H1 (cell line): ENCODE measurements at regions not wholly inside any gene's neighbourhood (a gene's known extent, or its start where the extent isn't known, plus 50 kb on each side); places are given as distances from the start of the nearest gene placed in this dataset.

Experiments
- CTCF ChIA-PET: fragments of 300-600 bp; sonication (Branson Sonifier 250); formaldehyde crosslinking; loops from one replicate; lab custom pipeline; 2021; ENCODE audit not compliant: partially characterized antibody; lab: Charles Lee
- POLR2A ChIA-PET: fragments of 300-600 bp; sonication (Branson Sonifier 250); formaldehyde crosslinking; loops from one replicate; lab custom pipeline; 2021; ENCODE audit warnings: inconsistent platforms; ENCODE audit not compliant: partially characterized antibody; lab: Charles Lee
- DNase-seq, 2 experiments: peaks; one replicate each; pipeline versions ENCODE4 v3.0.0 to v3.0.0-alpha.2; 2010 to 2022; ENCODE audit warnings: low spot score in 2 of 2, low read depth in 1 of 2, mixed read lengths in 1 of 2
- FAIRE-seq: peaks from 2 replicates; lab custom pipeline; 2011; peaks lifted over from hg19 to GRCh38; lab: Jason Lieb, UNC
- H2AFZ ChIP-seq: 2 replicates; pipeline ENCODE4 v1.8.1; 2012; ENCODE audit warnings: low read length, inconsistent platforms
- H2AK5ac ChIP-seq: 2 replicates; pipeline ENCODE4 v1.6.1; 2013; ENCODE audit warnings: low read depth, low read length
- H2BK120ac ChIP-seq: replicated peaks from 2 replicates; pipeline ENCODE3; 2013; ENCODE audit warnings: low read depth, low read length, inconsistent platforms
- H2BK12ac ChIP-seq: 2 replicates; pipeline ENCODE4 v1.6.1; 2013; ENCODE audit warnings: low read depth, low read length
- H2BK15ac ChIP-seq: 2 replicates; pipeline ENCODE4 v1.6.1; 2013; ENCODE audit warnings: low read length
- H2BK20ac ChIP-seq: 2 replicates; pipeline ENCODE4 v1.6.1; 2013; ENCODE audit warnings: low read length
- H2BK5ac ChIP-seq: 2 replicates; pipeline ENCODE4 v1.6.1; 2013; ENCODE audit warnings: low read depth, low read length
- H3K14ac ChIP-seq: 2 replicates; pipeline ENCODE4 v1.6.1; 2013; ENCODE audit warnings: inconsistent platforms; ENCODE audit not compliant: insufficient read length
- H3K18ac ChIP-seq: 2 replicates; pipeline ENCODE4 v1.6.1; 2013; ENCODE audit warnings: low read length; ENCODE audit errors: extremely low read depth
- H3K23ac ChIP-seq: 2 replicates; pipeline ENCODE4 v1.6.1; 2013; ENCODE audit warnings: inconsistent platforms; ENCODE audit not compliant: insufficient read length
- H3K23me2 ChIP-seq: 2 replicates; pipeline ENCODE4 v1.6.1; 2013; ENCODE audit warnings: low read depth, low read length
- H3K27ac ChIP-seq: 2 replicates; pipeline ENCODE4 v1.6.1; 2011; ENCODE audit warnings: low read depth, low read length, inconsistent platforms
- H3K27me3 ChIP-seq, 4 experiments: replicated peaks in 1 of 4; 1 replicate in 1 of 4; 2 replicates in 3 of 4; pipeline versions ENCODE4 v1.6.1 to v1.8.1; 2011 to 2013; ENCODE audit warnings: low read length in 3 of 4, mild to moderate bottlenecking in 3 of 4, inconsistent platforms in 2 of 4, mixed read lengths in 2 of 4, moderate library complexity in 1 of 4; ENCODE audit not compliant: control insufficient read depth in 3 of 4, insufficient read depth in 3 of 4; ENCODE audit errors: extremely low read depth in 1 of 4
- H3K36me3 ChIP-seq, 4 experiments: 2 replicates each; pipeline versions ENCODE4 v1.6.1 to v1.8.1; 2011 to 2013; ENCODE audit warnings: mild to moderate bottlenecking in 4 of 4, low read length in 3 of 4, moderate library complexity in 2 of 4, control low read depth in 1 of 4, inconsistent platforms in 1 of 4; ENCODE audit not compliant: insufficient read depth in 4 of 4, control insufficient read depth in 2 of 4
- H3K4ac ChIP-seq: replicated peaks from 2 replicates; pipeline ENCODE3; 2013; ENCODE audit warnings: low read length, low read depth, mixed read lengths, inconsistent platforms; ENCODE audit not compliant: insufficient read length
- H3K4me1 ChIP-seq, 4 experiments: replicated peaks in 1 of 4; 1 replicate in 1 of 4; 2 replicates in 3 of 4; pipeline versions ENCODE4 v1.6.1 to v1.8.1; 2011 to 2013; ENCODE audit warnings: low read length in 3 of 4, inconsistent platforms in 2 of 4, mixed read lengths in 1 of 4; ENCODE audit not compliant: insufficient read depth in 4 of 4, control insufficient read depth in 3 of 4
- H3K4me2 ChIP-seq, 2 experiments: 2 replicates each; pipeline versions ENCODE4 v1.6.1 to v1.8.1; 2011 to 2013; ENCODE audit warnings: low read depth in 2 of 2, low read length in 2 of 2, control low read depth in 1 of 2, inconsistent platforms in 1 of 2, mild to moderate bottlenecking in 1 of 2; ENCODE audit not compliant: insufficient read depth in 1 of 2
- H3K4me3 ChIP-seq, 4 experiments: fragments of 200-600, 300-600 bp in 1 of 4; sonication (generic), shearing (Covaris generic), sonication (Bioruptor Twin) in 1 of 4; 2 replicates each; pipeline versions ENCODE4 v1.5.1 to v1.8.1; 2011 to 2016; ENCODE audit warnings: low read length in 4 of 4, low read depth in 3 of 4, control low read depth in 2 of 4, inconsistent platforms in 2 of 4, mild to moderate bottlenecking in 2 of 4, mixed read lengths in 1 of 4, moderate library complexity in 1 of 4; ENCODE audit not compliant: insufficient read depth in 2 of 4; ENCODE audit errors: extremely low read depth in 1 of 4
- H3K56ac ChIP-seq: replicated peaks from 2 replicates; pipeline ENCODE3; 2013; ENCODE audit warnings: low read depth, mild to moderate bottlenecking, mixed read lengths, low read length, inconsistent platforms; ENCODE audit not compliant: insufficient read length
- H3K79me1 ChIP-seq: 2 replicates; pipeline ENCODE4 v1.6.1; 2013; ENCODE audit warnings: low read depth, low read length, control low read depth
- H3K79me2 ChIP-seq, 2 experiments: 2 replicates each; pipeline versions ENCODE4 v1.6.1 to v1.8.1; 2012 to 2013; ENCODE audit warnings: low read length in 2 of 2, mild to moderate bottlenecking in 2 of 2, inconsistent platforms in 1 of 2; ENCODE audit not compliant: insufficient read depth in 2 of 2, control insufficient read depth in 1 of 2
- H3K9ac ChIP-seq, 4 experiments: replicated peaks in 1 of 4; 1 replicate in 1 of 4; 2 replicates in 3 of 4; pipeline versions ENCODE4 v1.6.1 to v1.8.1; 2011 to 2013; ENCODE audit warnings: low read depth in 3 of 4, low read length in 3 of 4, control low read depth in 2 of 4, mild to moderate bottlenecking in 2 of 4, moderate library complexity in 2 of 4, inconsistent platforms in 1 of 4; ENCODE audit errors: extremely low read depth in 1 of 4
- H3K9me3 ChIP-seq, 2 experiments: 2 replicates each; pipeline versions ENCODE4 v1.6.1 to v1.8.1; 2012 to 2013; ENCODE audit warnings: mild to moderate bottlenecking in 2 of 2, moderate library complexity in 2 of 2, control low read depth in 1 of 2, inconsistent platforms in 1 of 2, low read depth in 1 of 2, low read length in 1 of 2, mixed read lengths in 1 of 2; ENCODE audit not compliant: insufficient read depth in 2 of 2
- H4K20me1 ChIP-seq, 2 experiments: replicated peaks in 1 of 2; 2 replicates each; pipeline versions ENCODE3 to v1.8.1; 2011 to 2013; ENCODE audit warnings: inconsistent platforms in 2 of 2, low read length in 2 of 2, mild to moderate bottlenecking in 1 of 2; ENCODE audit not compliant: insufficient read depth in 2 of 2, control insufficient read depth in 1 of 2
- H4K5ac ChIP-seq: 2 replicates; pipeline ENCODE4 v1.6.1; 2013; ENCODE audit warnings: low read length, low read depth, mixed read lengths, inconsistent platforms; ENCODE audit not compliant: insufficient read length
- H4K8ac ChIP-seq: 2 replicates; pipeline ENCODE4 v1.8.0; 2013; ENCODE audit warnings: mild to moderate bottlenecking, moderate library complexity, low read length, inconsistent platforms; ENCODE audit not compliant: insufficient read depth; ENCODE audit errors: extremely low read depth
- H4K91ac ChIP-seq: replicated peaks from 2 replicates; pipeline ENCODE3; 2013; ENCODE audit warnings: low read length, mixed read lengths, inconsistent platforms; ENCODE audit not compliant: insufficient read length
- ATF2 ChIP-seq: IDR thresholded peaks from 2 replicates; pipeline ENCODE4 v1.6.1; 2012; ENCODE audit warnings: low read length, inconsistent platforms
- BCL11A ChIP-seq, 2 experiments: IDR thresholded peaks; one replicate each; pipeline ENCODE4 v1.6.1; 2011; ENCODE audit warnings: low read depth in 2 of 2, low read length in 2 of 2, mild to moderate bottlenecking in 2 of 2
- CHD1 ChIP-seq: IDR thresholded peaks from 2 replicates; pipeline ENCODE4 v1.6.1; 2012; ENCODE audit warnings: low read depth, low read length, improper control_type of control experiment
- HDAC2 ChIP-seq, 2 experiments: fragments of 300-600 bp in 1 of 2; sonication (generic) in 1 of 2; IDR thresholded peaks; 2 replicates each; pipeline ENCODE4 v1.6.1; 2011 to 2012; ENCODE audit warnings: low read depth in 2 of 2, low read length in 2 of 2, mild to moderate bottlenecking in 2 of 2, moderate library complexity in 2 of 2, borderline replicate concordance in 1 of 2, inconsistent platforms in 1 of 2
- NANOG ChIP-seq: IDR thresholded peaks from 2 replicates; pipeline ENCODE4 v1.6.1; 2011; ENCODE audit warnings: low read length, low read depth, mild to moderate bottlenecking, inconsistent platforms; ENCODE audit not compliant: insufficient read depth, poor library complexity, severe bottlenecking
- NRF1 ChIP-seq: IDR thresholded peaks from 2 replicates; pipeline ENCODE4 v1.6.1; 2011; ENCODE audit warnings: mild to moderate bottlenecking, low read depth, low read length, improper control_type of control experiment
- RAD21 ChIP-seq, 2 experiments: IDR thresholded peaks in 1 of 2; conservative IDR thresholded peaks in 1 of 2; 2 replicates each; pipeline ENCODE4 v1.6.1; 2011; ENCODE audit warnings: low read depth in 2 of 2, low read length in 2 of 2, improper control_type of control experiment in 1 of 2, inconsistent platforms in 1 of 2, mild to moderate bottlenecking in 1 of 2, moderate library complexity in 1 of 2
- RXRA ChIP-seq: IDR thresholded peaks from 2 replicates; pipeline ENCODE4 v1.6.1; 2011; ENCODE audit warnings: low read depth, mild to moderate bottlenecking, low read length, moderate library complexity; ENCODE audit not compliant: insufficient read depth
- SIRT6 ChIP-seq: IDR thresholded peaks from one replicate; pipeline ENCODE4 v1.7.1; 2012; ENCODE audit warnings: low read length, inconsistent platforms
- WGBS, 2 experiments: shearing (Covaris generic) in 1 of 2; methylation state at CpG; one replicate each; pipeline versions ENCODE4 v1.1.6 to v1.1.7; 2013 to 2015; ENCODE audit warnings: low lambda C conversion rate in 2 of 2, mixed read lengths in 2 of 2, inconsistent platforms in 1 of 2, low coverage in 1 of 2, missing lambda C conversion rate in 1 of 2; ENCODE audit not compliant: insufficient replicate concordance in 2 of 2, insufficient coverage in 1 of 2, insufficient read length in 1 of 2; ENCODE audit errors: extremely low coverage in 1 of 2, missing lambda C conversion rate in 1 of 2; 5-methylcytosine and 5-hydroxymethylcytosine counted together

DNA sequence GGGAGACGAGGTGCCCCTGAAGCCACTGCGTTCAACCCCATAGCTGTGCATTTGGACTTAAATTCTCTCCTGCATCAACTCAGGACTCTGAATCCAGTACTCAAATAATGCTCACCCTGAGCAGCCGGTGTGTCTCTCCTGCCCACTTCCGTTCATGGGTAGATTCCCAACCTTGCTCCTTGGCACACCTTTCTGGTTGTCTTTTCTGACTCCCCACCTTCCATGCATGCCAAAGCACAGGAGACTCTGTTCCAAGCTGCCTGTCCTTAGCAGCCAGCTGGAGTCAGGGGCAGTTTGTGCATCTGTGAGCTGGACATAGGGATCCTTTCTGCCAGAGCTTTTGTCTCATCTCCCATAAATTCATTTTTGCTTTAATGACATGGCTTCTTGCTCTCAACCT, 1242.5 kb downstream of the TBC1D22A start:
- no peak overlapping the region for H3K27ac ChIP-seq
- no peak overlapping the region for H2BK20ac ChIP-seq
- H2BK12ac ChIP-seq, result no peak overlapping the region
- POLR2A ChIA-PET, result no interaction called here
- H3K9ac ChIP-seq, result no peak overlapping the region
- 85% methylated on average over 4 of the region's 4 CpGs; no CpG with 5 or more reads in 1 of the 2 experiments for WGBS, 2 experiments
- no peak overlapping the region for H3K56ac ChIP-seq
- H3K4me3 ChIP-seq, result no peak overlapping the region
- H2BK120ac ChIP-seq, result no peak overlapping the region
- no peaks in the 10 kb centered on the region; the same call in 1 of the 2 replicates for H3K23me2 ChIP-seq
- no peak overlapping the region for H4K8ac ChIP-seq
- H3K18ac ChIP-seq, result no peak overlapping the region
- CTCF ChIA-PET, result no interaction called here
- no peak overlapping the region for H4K91ac ChIP-seq
- H3K14ac ChIP-seq, result no peak overlapping the region
- no peaks in the 10 kb centered on the region for H3K4me1 ChIP-seq
- H3K4ac ChIP-seq, result no peak overlapping the region
- H3K79me2 ChIP-seq, result no peaks in the 10 kb centered on the region
- DNase-seq (no peak), FAIRE-seq (no peak)
- H3K4me2 ChIP-seq, result no peak overlapping the region
- no peak overlapping the region for H2AK5ac ChIP-seq
- 0 out of 4 replicates have a peak, but pooled peaks cover 0 to 6% of the 10 kb centered on the region in 2 experiments for H3K9me3 ChIP-seq
- no peak overlapping the region for H3K23ac ChIP-seq
- H2AFZ ChIP-seq, result no peak overlapping the region
- no peaks in the 10 kb centered on the region for H3K36me3 ChIP-seq
- no peaks in the 10 kb centered on the region for H3K79me1 ChIP-seq
- H3K27me3 ChIP-seq, result no peaks in the 10 kb centered on the region
- H4K20me1 ChIP-seq, result no peaks in the 10 kb centered on the region
- no peak overlapping the region for H4K5ac ChIP-seq
- no peak overlapping the region for H2BK5ac ChIP-seq
- no peak overlapping the region for H2BK15ac ChIP-seq
- no peak for TF ChIP-seq BCL11A (IDR thresholded peaks at IDR 0.05; ENCODE audit: low read depth in 2 of 2, low read length in 2 of 2)
- TF ChIP-seq NRF1, result no peak
- no peak for TF ChIP-seq HDAC2 (IDR thresholded peaks at IDR 0.05; ENCODE audit: borderline replicate concordance in 1 of 2, low read depth in 2 of 2, low read length in 2 of 2)
- TF ChIP-seq CHD1, result no peak
- no peak for TF ChIP-seq ATF2
- TF ChIP-seq SIRT6, result no peak
- TF ChIP-seq RXRA, result no peak
- TF ChIP-seq NANOG, result no peak
- TF ChIP-seq RAD21 (IDR thresholded peaks at IDR 0.05 in 1 of 2, conservative IDR thresholded peaks at IDR 0.05 in 1 of 2; ENCODE audit: low read depth in 2 of 2, low read length in 2 of 2), result no peak
